Occipital lobe (tissue), 1 donor: ENCODE measurements at regions not wholly inside any gene's neighbourhood (a gene's known extent, or its start where the extent isn't known, plus 50 kb on each side); places are given as distances from the start of the nearest gene placed in this dataset.
"Not testable (repeated sequence)": the region's sequence is repeated elsewhere in the genome, so short reads cannot be mapped to it uniquely, and the experiment has no call there.

Experiments used
- DNase-seq: peaks from one replicate; lab custom pipeline; 2025; lab: John Stamatoyannopoulos, UW

DNA sequence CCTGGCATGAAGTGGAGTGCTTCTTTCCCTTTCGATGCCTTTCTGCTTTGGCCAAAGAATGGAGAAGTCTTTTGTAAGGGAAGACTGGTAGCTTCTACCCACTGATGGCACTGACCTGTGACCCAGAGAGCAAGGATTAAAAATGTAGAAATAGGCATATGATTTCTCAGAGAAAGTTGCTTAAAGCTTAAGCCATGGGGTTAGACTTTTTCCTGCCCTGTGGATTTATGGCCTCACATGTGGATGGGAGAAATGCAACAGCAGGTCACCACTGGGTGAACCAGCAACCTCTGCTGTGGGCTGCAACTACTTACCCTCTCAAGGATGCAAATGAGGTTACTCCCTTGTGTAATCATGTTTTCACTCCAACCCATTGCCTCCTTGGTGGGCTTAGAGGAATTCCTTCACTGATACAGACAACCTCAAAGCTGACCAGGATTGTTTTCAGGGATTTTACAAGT lies 86.7 kb upstream of the CDC42EP3 start:
- not testable (repeated sequence) for DNase-seq

DNA sequence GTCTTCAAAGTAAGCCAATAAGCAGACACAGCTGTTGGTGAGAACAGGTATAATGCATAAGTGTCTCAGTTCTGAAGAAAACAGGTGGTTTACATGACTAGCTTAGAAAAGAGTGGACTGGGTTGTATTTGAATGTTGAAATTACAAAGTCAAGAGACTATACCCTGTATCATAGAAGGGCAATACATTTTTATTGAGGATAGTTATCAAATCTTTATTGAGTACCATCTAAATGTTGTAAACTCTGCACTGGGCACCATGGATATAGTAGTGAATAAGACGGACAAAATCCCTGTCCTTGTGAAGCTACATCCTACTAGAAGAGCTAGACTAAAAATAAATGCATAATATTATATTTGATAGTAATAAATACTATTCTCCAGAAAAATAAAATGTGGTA lies 88.5 kb upstream of the CDC42EP3 start:
- not testable (repeated sequence) for DNase-seq

- DNase-seq: no peak
Measured at GRCh38 chr2:37760471-37760870, 89.0 kb upstream of the CDC42EP3 start.

- DNase-seq: not testable (repeated sequence)
Measured at GRCh38 chr2:37762281-37762680, 90.8 kb upstream of the CDC42EP3 start.

DNA sequence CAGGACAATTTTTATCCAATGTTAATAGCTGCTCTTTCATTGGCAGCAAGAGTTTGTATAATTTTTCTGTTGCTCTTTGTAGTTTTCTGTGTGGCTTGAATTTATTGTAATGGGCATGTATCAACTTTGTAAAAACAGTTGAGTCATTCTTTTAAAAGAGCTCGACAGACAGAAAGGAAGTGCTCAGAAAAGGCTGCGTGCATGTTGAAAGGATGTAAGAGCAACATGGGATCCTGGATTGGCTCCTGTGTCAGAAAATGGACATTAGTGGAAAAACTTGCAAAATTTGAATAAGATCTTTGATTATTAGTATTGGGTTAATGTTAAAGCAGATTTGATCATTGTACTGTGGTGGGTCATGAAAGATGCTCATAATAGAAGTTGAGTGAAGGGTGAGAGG lies 93.3 kb upstream of the CDC42EP3 start:
- DNase-seq: no peak

- DNase-seq: no peak
Measured at GRCh38 chr2:37766106-37766505, 94.7 kb upstream of the CDC42EP3 start.

GRCh38 chr2:37767046-37767445 lies 95.6 kb upstream of the CDC42EP3 start:
- DNase-seq: no peak

DNA sequence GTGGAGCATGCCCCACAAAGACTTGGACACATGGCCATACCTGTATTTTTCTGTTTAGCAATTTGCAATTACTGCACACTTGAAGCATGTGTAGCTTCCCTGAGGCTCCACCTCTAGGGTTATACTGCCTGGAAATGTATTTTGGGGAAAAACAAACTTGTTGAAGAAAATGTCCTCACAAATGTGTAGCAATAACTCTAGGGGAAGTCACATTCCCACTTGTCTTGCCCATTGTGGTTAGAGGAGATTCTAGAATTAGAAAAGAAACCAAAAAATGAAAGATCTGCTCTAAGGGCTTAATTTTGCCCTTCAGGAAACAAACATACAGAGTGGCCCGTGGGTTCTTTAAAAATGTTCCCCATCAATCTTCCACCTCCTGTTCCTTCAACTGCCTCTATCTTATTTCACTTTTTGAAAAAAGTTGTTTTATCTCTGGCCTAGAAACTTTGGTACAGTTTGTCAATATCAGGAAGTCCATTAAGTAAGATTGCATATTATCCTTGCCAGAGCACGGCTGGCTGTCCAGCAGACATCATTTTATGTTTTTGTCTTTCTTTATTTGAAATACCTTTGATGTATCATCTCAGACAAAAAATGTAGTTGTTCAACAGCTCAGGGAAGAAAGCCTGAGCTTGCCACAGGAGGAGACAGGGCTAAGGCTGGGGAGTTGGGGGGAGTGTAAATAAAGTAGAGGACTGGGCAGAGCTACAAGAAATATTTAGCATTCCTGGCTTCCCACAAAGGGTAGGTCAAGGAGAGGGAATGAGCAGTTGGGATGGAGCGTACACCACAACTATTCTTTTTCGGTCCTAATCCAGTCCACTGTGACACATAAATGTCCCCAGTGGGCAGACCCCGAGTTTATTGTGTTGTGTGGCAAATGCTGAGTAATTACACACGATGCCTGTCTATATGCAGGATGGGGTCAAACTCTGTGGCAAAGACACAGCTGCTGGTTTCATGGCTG lies 96.8 kb upstream of the CDC42EP3 start:
- DNase-seq: no peak

- no peak for DNase-seq
Measured at GRCh38 chr2:37769551-37769950, 98.1 kb upstream of the CDC42EP3 start.

DNA sequence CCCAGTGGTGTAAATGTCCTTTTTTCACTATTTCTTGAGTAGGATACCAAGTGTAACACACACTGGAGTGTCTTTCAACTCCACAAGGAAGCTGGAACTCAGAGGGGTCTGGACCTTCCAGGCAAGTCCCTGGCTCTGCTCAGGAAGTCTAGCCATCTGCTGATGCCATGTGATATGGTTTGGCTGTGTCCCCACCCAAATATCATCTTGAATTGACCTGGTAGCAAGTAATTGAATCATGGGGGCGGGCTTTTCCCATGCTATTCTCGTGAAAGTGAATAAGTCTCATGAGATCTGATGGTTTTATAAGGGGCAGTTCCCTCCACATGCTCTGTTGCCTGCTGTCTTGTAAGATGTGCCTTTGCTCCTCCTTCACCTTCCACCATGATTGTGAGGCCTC lies 99.4 kb upstream of the CDC42EP3 start:
- no peak for DNase-seq

DNA sequence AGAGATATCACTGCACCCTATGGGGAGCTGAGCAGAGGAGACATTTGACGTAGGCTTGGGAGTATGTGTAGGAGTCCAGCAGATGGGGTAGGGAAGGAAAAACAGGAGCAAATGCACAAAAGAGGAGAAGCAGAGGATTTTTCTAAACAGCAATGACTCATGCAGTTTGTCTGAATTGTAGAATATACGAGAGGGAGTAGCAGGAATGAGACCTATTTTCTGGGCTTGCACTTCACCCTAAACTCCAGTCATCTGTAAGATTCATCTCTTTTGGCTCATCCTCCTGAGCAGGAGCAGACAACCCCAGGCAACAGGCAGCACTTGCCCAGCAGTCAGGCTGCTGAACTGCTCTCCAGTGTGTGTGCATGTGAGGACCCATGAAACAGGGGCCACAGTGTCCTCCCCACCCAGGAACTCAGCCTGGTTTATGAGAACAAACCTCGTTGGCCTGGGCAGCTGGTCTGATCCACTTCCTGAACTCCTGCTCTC lies 100.2 kb upstream of the CDC42EP3 start:
- DNase-seq: peak; percentile 10

DNA sequence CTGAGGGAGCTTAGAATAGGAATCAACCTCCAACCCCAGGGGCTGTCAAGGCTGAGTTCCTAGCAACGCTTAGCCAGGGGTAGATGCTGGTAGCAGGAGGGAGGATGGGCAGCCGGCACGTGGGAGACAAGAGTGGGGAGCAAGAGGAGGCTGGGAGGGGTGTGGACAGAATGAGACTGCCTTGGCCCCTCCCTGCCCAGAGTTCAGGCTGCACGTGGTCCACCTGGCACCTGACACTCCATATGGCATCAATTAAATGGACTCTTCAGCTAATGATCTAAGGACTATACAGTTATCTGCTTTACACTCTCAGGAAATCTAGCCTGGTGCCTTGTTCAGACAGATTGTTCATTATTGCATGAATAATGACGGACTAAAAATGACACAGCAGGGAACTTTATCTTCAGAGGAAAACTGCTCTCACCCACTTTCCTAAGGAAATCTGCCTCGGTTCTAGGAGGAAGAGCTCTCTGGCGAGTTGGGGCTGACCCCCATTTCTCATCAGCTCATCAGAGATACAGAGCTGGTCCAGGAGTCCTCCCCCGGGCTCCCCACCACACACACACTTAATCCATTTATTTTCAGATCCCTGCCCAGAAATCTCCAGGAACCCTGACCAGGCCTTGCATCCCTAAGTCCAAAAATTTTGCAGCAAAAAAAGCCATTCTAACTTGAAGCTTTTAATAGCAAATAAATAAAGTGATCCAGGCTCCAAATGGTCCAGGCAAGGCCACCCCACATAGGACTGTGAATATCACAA lies 102.1 kb upstream of the CDC42EP3 start:
- no peak for DNase-seq

GRCh38 chr2:37774171-37774944 lies 102.9 kb upstream of the CDC42EP3 start:
- DNase-seq: not testable (repeated sequence)

DNA sequence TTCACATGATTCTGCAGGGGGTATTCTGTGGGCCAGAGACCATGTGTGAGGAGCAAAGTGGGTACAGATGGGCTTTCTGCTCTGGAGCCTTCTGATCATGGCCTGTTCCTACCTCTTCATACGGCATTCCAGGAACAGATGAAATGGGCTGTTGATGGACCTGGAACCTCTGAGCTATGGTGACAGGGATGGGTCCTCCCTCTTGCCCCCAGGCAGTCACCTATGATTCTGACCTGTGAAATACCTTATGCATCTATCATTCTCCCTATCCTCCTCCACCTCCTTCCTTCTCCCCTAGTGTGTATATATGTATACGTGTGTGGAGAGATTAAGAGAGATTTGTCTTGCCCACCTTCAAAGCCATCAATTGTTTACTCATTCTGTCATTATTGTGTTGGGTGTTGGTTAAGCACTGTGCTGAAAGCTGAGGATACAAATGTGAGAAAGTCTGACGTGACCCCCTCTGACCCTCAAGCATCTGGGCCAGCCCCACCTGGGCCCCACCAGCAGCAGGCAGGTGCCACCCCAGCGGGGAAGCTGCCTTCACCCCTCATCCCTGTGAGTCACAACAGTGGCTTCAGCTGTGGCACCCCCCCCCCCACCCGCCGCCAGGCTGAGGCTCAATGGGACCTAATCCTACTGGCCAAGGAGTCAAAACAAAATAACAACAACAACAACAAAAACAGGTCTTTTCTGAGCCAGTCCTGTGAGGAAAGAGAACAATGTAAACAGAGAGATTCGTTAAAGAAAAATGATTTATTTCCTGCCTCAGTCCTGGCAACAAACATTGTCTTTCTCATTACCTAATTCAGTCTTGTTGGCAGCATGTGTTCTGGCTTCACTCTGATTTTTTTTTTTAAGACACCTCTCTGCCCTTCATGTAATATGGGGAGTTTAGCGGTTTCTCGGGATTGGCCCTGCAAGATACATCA lies 103.8 kb upstream of the CDC42EP3 start:
- DNase-seq: no peak

GRCh38 chr2:37775908-37776250 lies 104.4 kb upstream of the CDC42EP3 start:
- DNase-seq: peak; percentile 9

DNA sequence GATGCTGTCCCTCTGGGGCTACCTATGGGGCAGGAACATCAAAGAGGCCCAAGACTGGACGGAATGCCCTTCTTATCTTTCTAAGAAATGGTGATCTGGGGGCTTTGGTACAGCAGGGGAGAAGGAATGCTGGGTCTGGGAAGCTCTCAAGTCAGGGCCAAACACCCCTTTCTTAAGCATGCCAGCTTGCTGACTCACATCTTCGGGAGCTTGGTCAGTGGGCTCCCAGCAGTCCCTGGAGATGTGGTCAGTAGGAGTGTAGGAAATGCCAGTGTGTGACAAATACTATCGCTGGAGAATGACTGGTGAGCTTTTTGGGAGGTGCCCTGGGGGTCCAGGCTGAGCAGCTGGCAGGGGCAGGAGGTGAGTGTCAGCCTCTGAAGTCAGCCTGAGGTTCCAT lies 105.0 kb upstream of the CDC42EP3 start:
- no peak for DNase-seq

- no peak for DNase-seq
Measured at GRCh38 chr2:37779139-37779538, 107.7 kb upstream of the CDC42EP3 start.

DNA sequence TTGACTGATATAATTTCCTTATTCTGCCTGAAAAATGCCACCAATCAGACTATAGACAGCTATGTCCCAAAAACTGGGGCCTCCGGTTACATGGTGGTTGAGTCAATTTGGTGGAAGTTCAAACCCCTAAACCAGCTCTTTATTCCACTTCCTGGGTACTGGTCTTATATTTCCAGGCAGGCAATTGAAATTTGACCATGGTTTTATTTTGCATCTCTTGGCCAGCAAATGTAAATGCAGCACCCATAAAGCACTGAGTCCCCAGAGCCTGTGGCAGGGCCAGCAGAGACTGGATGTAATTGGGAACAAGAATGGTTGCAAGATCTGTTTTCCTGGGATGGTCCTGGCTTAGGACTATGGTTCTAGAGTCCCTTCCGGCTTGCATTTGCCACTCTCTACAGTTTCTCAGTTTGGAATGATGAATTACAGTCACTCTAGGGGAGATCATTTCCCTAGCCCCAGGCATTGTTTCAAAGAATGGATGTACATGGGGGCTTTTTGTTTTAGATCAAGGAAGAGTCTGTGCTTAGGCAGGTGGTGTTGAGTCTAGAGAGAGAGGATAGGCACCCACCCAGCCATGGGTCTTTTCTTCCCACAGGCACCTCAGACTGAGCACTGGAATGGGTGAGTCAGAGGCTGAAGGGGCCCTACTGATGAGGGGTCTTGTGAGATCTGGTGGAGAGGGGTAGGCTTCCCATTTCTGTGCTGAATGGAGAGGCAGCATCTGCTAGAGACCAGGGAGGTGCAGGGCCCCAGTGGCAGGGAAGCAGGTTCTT lies 108.4 kb upstream of the CDC42EP3 start:
- DNase-seq: no peak

- DNase-seq: no peak
Measured at GRCh38 chr2:37780387-37780676, 108.9 kb upstream of the CDC42EP3 start.

DNA sequence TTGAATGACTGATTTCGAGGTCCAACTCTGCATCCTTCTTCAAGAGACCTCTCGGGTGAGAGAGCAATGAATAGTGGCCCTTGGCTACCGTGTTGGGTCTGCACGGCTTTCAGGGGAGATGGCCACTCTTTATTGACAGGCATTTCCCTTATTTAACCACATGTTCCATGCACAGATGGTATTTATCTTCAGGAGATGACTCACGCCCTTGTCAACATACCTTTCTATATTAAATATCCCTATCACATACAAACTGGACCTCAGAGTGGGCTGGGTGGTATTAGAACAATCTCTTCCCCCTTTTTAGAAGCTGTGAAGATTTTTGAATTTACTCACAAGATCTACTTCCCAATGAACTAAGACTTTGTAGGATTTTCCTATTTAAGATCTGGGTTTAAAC lies 109.6 kb upstream of the CDC42EP3 start:
- no peak for DNase-seq
